Activated T-cell treated with anti-CD3 and anti-CD28 coated beads, Interleukin-2, amount 50 U/mL, for 72 hours (primary cell): ENCODE measurements at regions not wholly inside any gene's neighbourhood (a gene's known extent, or its start where the extent isn't known, plus 50 kb on each side); places are given as distances from the start of the nearest gene placed in this dataset.
"Not testable (repeated sequence)": the region's sequence is repeated elsewhere in the genome, so short reads cannot be mapped to it uniquely, and the experiment has no call there.

Source experiments
- ATAC-seq, 2 donors: fragments of 150-1000 bp; cut with Tn5 transposase; replicated peaks in 1 of 2; 2 replicates each; pipeline ENCODE4 v1.10.0; 2021; ENCODE audit warnings: moderate library complexity in 2 of 2, mild to moderate bottlenecking in 1 of 2
- DNase-seq, 2 donors: peaks; one replicate each; pipeline ENCODE4 v3.0.0; 2021 to 2022; ENCODE audit warnings: mixed read lengths in 1 of 2
- H3K27ac Mint-ChIP-seq: one replicate; pipeline ENCODE4 v1.8.0; 2022; ENCODE audit warnings: mild to moderate bottlenecking, moderate library complexity, mixed read lengths
- H3K27me3 Mint-ChIP-seq: one replicate; pipeline ENCODE4 v1.8.0; 2022; ENCODE audit warnings: low read depth, mixed read lengths
- H3K36me3 Mint-ChIP-seq, 2 donors: one replicate each; pipeline ENCODE4 v1.8.0; 2022; ENCODE audit warnings: mixed read lengths in 2 of 2, mild to moderate bottlenecking in 1 of 2; ENCODE audit not compliant: insufficient read depth in 2 of 2
- H3K4me1 Mint-ChIP-seq: one replicate; pipeline ENCODE4 v1.8.0; 2022; ENCODE audit warnings: low read depth, mixed read lengths
- H3K4me3 Mint-ChIP-seq, 2 donors: one replicate each; pipeline ENCODE4 v1.8.0; 2022; ENCODE audit warnings: mild to moderate bottlenecking in 2 of 2, mixed read lengths in 2 of 2, moderate library complexity in 2 of 2
- H3K9me3 Mint-ChIP-seq, 2 donors: one replicate each; pipeline ENCODE4 v1.8.0; 2022; ENCODE audit warnings: mixed read lengths in 2 of 2

GRCh38 chr2:184190725-184191124 is 407.6 kb upstream of the ZNF804A start:
- ATAC-seq, result no peak
- H3K4me1 Mint-ChIP-seq, result no peaks in the 10 kb centered on the region
- no peak overlapping the region for H3K27ac Mint-ChIP-seq
- no peaks in the 10 kb centered on the region for H3K36me3 Mint-ChIP-seq
- no peak for DNase-seq
- no peaks in the 10 kb centered on the region for H3K9me3 Mint-ChIP-seq
- no peak overlapping the region for H3K4me3 Mint-ChIP-seq
- no peaks in the 10 kb centered on the region for H3K27me3 Mint-ChIP-seq

GRCh38 chr2:184192649-184193048 is 405.7 kb upstream of the ZNF804A start:
- H3K4me3 Mint-ChIP-seq, result no peak overlapping the region
- ATAC-seq (no peak), DNase-seq (no peak)
- H3K36me3 Mint-ChIP-seq, result no peaks in the 10 kb centered on the region
- no peaks in the 10 kb centered on the region for H3K4me1 Mint-ChIP-seq
- no peaks in the 10 kb centered on the region for H3K27me3 Mint-ChIP-seq
- H3K27ac Mint-ChIP-seq, result no peak overlapping the region
- no peaks in the 10 kb centered on the region for H3K9me3 Mint-ChIP-seq

- H3K4me1 Mint-ChIP-seq, result no peaks in the 10 kb centered on the region
- H3K27me3 Mint-ChIP-seq, result no peaks in the 10 kb centered on the region
Measured at GRCh38 chr2:184197413-184197812, 400.9 kb upstream of the ZNF804A start.

GRCh38 chr2:184198791-184199190 is 399.5 kb upstream of the ZNF804A start:
- H3K9me3 Mint-ChIP-seq, H3K36me3 Mint-ChIP-seq, H3K27ac Mint-ChIP-seq, H3K4me1 Mint-ChIP-seq, H3K4me3 Mint-ChIP-seq, H3K27me3 Mint-ChIP-seq, ATAC-seq, DNase-seq: not testable (repeated sequence)

More at GRCh38 chr2:184197413-184197812, 400.9 kb upstream of the ZNF804A start:
- no peak overlapping the region for H3K4me3 Mint-ChIP-seq
- no peaks in the 10 kb centered on the region for H3K36me3 Mint-ChIP-seq
- DNase-seq (no peak), ATAC-seq (no peak)
- peaks cover 0 to 1% of the 10 kb centered on the region in 2 donors for H3K9me3 Mint-ChIP-seq
- no peak overlapping the region for H3K27ac Mint-ChIP-seq

- H3K4me3 Mint-ChIP-seq, result no peak overlapping the region
- H3K36me3 Mint-ChIP-seq, result no peaks in the 10 kb centered on the region
- ATAC-seq, result no peak
Measured at GRCh38 chr2:184199274-184199673, 399.1 kb upstream of the ZNF804A start.

GRCh38 chr2:184201246-184201645 is 397.1 kb upstream of the ZNF804A start:
- Mint-ChIP-seq H3K4me3 (no peak overlapping the region), H3K4me1 (no peaks in the 10 kb centered on the region), H3K27ac (no peak overlapping the region), H3K36me3 (no peaks in the 10 kb centered on the region), H3K9me3 (peaks cover 0 to 1% of the 10 kb centered on the region in 2 donors), H3K27me3 (no peaks in the 10 kb centered on the region)
- ATAC-seq (no peak), DNase-seq (no peak)

More at GRCh38 chr2:184199274-184199673, 399.1 kb upstream of the ZNF804A start:
- DNase-seq, result no peak
- H3K27ac Mint-ChIP-seq, result no peak overlapping the region
- H3K27me3 Mint-ChIP-seq, result no peaks in the 10 kb centered on the region
- H3K4me1 Mint-ChIP-seq, result no peaks in the 10 kb centered on the region
- peaks cover 0 to 1% of the 10 kb centered on the region in 2 donors for H3K9me3 Mint-ChIP-seq

GRCh38 chr2:184203661-184204060 is 394.7 kb upstream of the ZNF804A start:
- no peak overlapping the region for H3K27ac Mint-ChIP-seq
- peaks cover 0 to 1% of the 10 kb centered on the region in 2 donors for H3K9me3 Mint-ChIP-seq
- no peaks in the 10 kb centered on the region for H3K27me3 Mint-ChIP-seq
- H3K4me1 Mint-ChIP-seq, result no peaks in the 10 kb centered on the region
- ATAC-seq, result no peak
- H3K36me3 Mint-ChIP-seq, result no peaks in the 10 kb centered on the region
- H3K4me3 Mint-ChIP-seq, result no peak overlapping the region
- DNase-seq, result no peak

- H3K27me3 Mint-ChIP-seq, result no peaks in the 10 kb centered on the region
- H3K36me3 Mint-ChIP-seq, result no peaks in the 10 kb centered on the region
- H3K27ac Mint-ChIP-seq, result no peak overlapping the region
- no peaks in the 10 kb centered on the region for H3K4me1 Mint-ChIP-seq
- DNase-seq (no peak), ATAC-seq (no peak)
- H3K9me3 Mint-ChIP-seq, result no peaks in the 10 kb centered on the region
- no peak overlapping the region for H3K4me3 Mint-ChIP-seq
Measured at GRCh38 chr2:184205048-184205596, 393.2 kb upstream of the ZNF804A start.

- Mint-ChIP-seq H3K9me3 (no peaks in the 10 kb centered on the region), H3K27ac (no peak overlapping the region), H3K36me3 (no peaks in the 10 kb centered on the region), H3K4me1 (no peaks in the 10 kb centered on the region), H3K4me3 (no peak overlapping the region), H3K27me3 (no peaks in the 10 kb centered on the region)
- no peak for DNase-seq
- no peak for ATAC-seq
Measured at GRCh38 chr2:184206045-184206444, 392.3 kb upstream of the ZNF804A start.

- H3K4me1 Mint-ChIP-seq, result no peaks in the 10 kb centered on the region
- H3K4me3 Mint-ChIP-seq, result no peak overlapping the region
Measured at GRCh38 chr2:184210329-184210728, 388.0 kb upstream of the ZNF804A start.

GRCh38 chr2:184215745-184216144 is 382.6 kb upstream of the ZNF804A start:
- Mint-ChIP-seq H3K9me3 (peaks cover 12 to 16% of the 10 kb centered on the region in 2 donors), H3K36me3 (peaks cover 0 to 4% of the 10 kb centered on the region in 2 donors), H3K4me1 (no peaks in the 10 kb centered on the region), H3K27me3 (no peaks in the 10 kb centered on the region), H3K4me3 (no peak overlapping the region), H3K27ac (no peak overlapping the region)
- DNase-seq, result no peak
- no peak for ATAC-seq

More at GRCh38 chr2:184210329-184210728, 388.0 kb upstream of the ZNF804A start:
- peaks cover 3 to 10% of the 10 kb centered on the region in 2 donors for H3K9me3 Mint-ChIP-seq
- DNase-seq (no peak), ATAC-seq (no peak)
- no peaks in the 10 kb centered on the region for H3K27me3 Mint-ChIP-seq
- H3K27ac Mint-ChIP-seq, result no peak overlapping the region
- H3K36me3 Mint-ChIP-seq, result peaks cover 0 to 3% of the 10 kb centered on the region in 2 donors

GRCh38 chr2:184256611-184257010 is 341.7 kb upstream of the ZNF804A start:
- no peak for ATAC-seq
- Mint-ChIP-seq H3K4me3 (no peak overlapping the region), H3K4me1 (no peaks in the 10 kb centered on the region), H3K36me3 (no peaks in the 10 kb centered on the region), H3K9me3 (peaks cover 2 to 4% of the 10 kb centered on the region in 2 donors), H3K27ac (no peak overlapping the region), H3K27me3 (no peaks in the 10 kb centered on the region)
- DNase-seq, result no peak

- H3K27me3 Mint-ChIP-seq, result no peaks in the 10 kb centered on the region
- H3K4me3 Mint-ChIP-seq, result no peak overlapping the region
- DNase-seq (no peak), ATAC-seq (no peak)
- H3K9me3 Mint-ChIP-seq, result peaks cover 3 to 8% of the 10 kb centered on the region in 2 donors
- H3K36me3 Mint-ChIP-seq, result no peaks in the 10 kb centered on the region
- no peaks in the 10 kb centered on the region for H3K4me1 Mint-ChIP-seq
- H3K27ac Mint-ChIP-seq, result no peak overlapping the region
Measured at GRCh38 chr2:184261331-184261730, 337.0 kb upstream of the ZNF804A start.

GRCh38 chr2:184261818-184262217 is 336.5 kb upstream of the ZNF804A start:
- no peak overlapping the region for H3K4me3 Mint-ChIP-seq
- no peak for DNase-seq
- no peak for ATAC-seq
- no peak overlapping the region for H3K27ac Mint-ChIP-seq
- H3K27me3 Mint-ChIP-seq, result no peaks in the 10 kb centered on the region
- no peaks in the 10 kb centered on the region for H3K4me1 Mint-ChIP-seq
- no peaks in the 10 kb centered on the region for H3K36me3 Mint-ChIP-seq
- peaks cover 3 to 8% of the 10 kb centered on the region in 2 donors for H3K9me3 Mint-ChIP-seq
